OCI-LY3 (cell line): ENCODE measurements at regions not wholly inside any gene's neighbourhood (a gene's known extent, or its start where the extent isn't known, plus 50 kb on each side); places are given as distances from the start of the nearest gene placed in this dataset.

ENCODE experiments used
- H2AFZ ChIP-seq: fragments of 200-600, 300-600 bp; shearing (Covaris generic); 2 replicates; pipeline ENCODE4 v1.6.0; 2014; ENCODE audit warnings: antibody characterized with exemption, low read depth, low read length
- H3K27ac ChIP-seq: fragments of 200-600, 300-600 bp; sonication (generic); 2 replicates; pipeline ENCODE4 v1.5.1; 2014; ENCODE audit warnings: mild to moderate bottlenecking, low read length, moderate library complexity, mixed read lengths
- H3K27me3 ChIP-seq: fragments of 200-600, 300-600 bp; sonication (generic); 2 replicates; pipeline ENCODE4 v1.6.1; 2014; ENCODE audit warnings: low read depth, low read length, mixed read lengths
- H3K36me3 ChIP-seq: fragments of 200-600, 300-600 bp; sonication (generic); replicated peaks from 2 replicates; pipeline ENCODE3; 2014; ENCODE audit warnings: low read depth, low read length, mixed read lengths
- H3K4me1 ChIP-seq: fragments of 300-600, 200-600 bp; sonication (generic); 2 replicates; pipeline ENCODE4 v1.6.1; 2014; ENCODE audit warnings: low read length, mixed read lengths
- H3K4me2 ChIP-seq: fragments of 200-600, 300-600 bp; sonication (generic); 2 replicates; pipeline ENCODE4 v1.6.1; 2014; ENCODE audit warnings: low read length, mixed read lengths
- H3K4me3 ChIP-seq: fragments of 300-600, 200-600 bp; sonication (generic); 2 replicates; pipeline ENCODE4 v1.5.1; 2014; ENCODE audit warnings: antibody characterized with exemption, mild to moderate bottlenecking, low read length, moderate library complexity
- H3K79me2 ChIP-seq: fragments of 300-600, 200-600 bp; shearing (Covaris generic); 2 replicates; pipeline ENCODE4 v1.6.1; 2014; ENCODE audit warnings: mild to moderate bottlenecking, low read length, mixed read lengths
- H3K9ac ChIP-seq: fragments of 300-600, 200-600 bp; shearing (Covaris generic); 2 replicates; pipeline ENCODE4 v1.6.0; 2014; ENCODE audit warnings: mild to moderate bottlenecking, low read length, moderate library complexity
- H3K9me3 ChIP-seq: fragments of 200-600, 300-600 bp; shearing (Covaris generic); 2 replicates; pipeline ENCODE4 v1.6.1; 2014; ENCODE audit warnings: low read length, mixed read lengths; ENCODE audit not compliant: insufficient read depth
- H4K20me1 ChIP-seq: fragments of 200-600, 300-600 bp; sonication (generic); 2 replicates; pipeline ENCODE4 v1.6.1; 2016; ENCODE audit warnings: low read length, mixed read lengths; ENCODE audit not compliant: insufficient read depth
- CTCF ChIP-seq: fragments of 200-600, 300-600 bp; sonication (generic); IDR thresholded peaks from 2 replicates; pipeline ENCODE4 v1.5.1; 2014; ENCODE audit warnings: antibody characterized with exemption, low read length, low read depth
- EZH2phosphoT487 ChIP-seq: fragments of 200-600 bp; shearing (Covaris generic); IDR thresholded peaks from 2 replicates; pipeline ENCODE4 v1.6.1; 2018; ENCODE audit warnings: antibody characterized with exemption, mixed run types, low read depth

- TF ChIP-seq CTCF (no peak), EZH2phosphoT487 (no peak)
- no peak overlapping the region for H3K4me2 ChIP-seq
- H3K27me3 ChIP-seq, result 0 out of 2 replicates have a peak, but pooled peaks cover 3% of the 10 kb centered on the region
- H4K20me1 ChIP-seq, result no peaks in the 10 kb centered on the region
- no peak overlapping the region for H3K27ac ChIP-seq
- no peak overlapping the region for H3K9ac ChIP-seq
- H3K4me3 ChIP-seq, result no peak overlapping the region
- no peak overlapping the region for H2AFZ ChIP-seq
- H3K4me1 ChIP-seq, result no peaks in the 10 kb centered on the region
- H3K9me3 ChIP-seq, result no peaks in the 10 kb centered on the region
- no peaks in the 10 kb centered on the region for H3K36me3 ChIP-seq
- no peaks in the 10 kb centered on the region for H3K79me2 ChIP-seq
These were observed 472.3 kb downstream of the TNS1 start for GRCh38 chr2:217530392-217531090.

- H4K20me1 ChIP-seq, result no peaks in the 10 kb centered on the region
- no peak overlapping the region for H3K9ac ChIP-seq
- H3K27me3 ChIP-seq, result 0 out of 2 replicates have a peak, but pooled peaks cover 3% of the 10 kb centered on the region
- no peaks in the 10 kb centered on the region for H3K4me1 ChIP-seq
- H2AFZ ChIP-seq, result no peak overlapping the region
- no peaks in the 10 kb centered on the region for H3K36me3 ChIP-seq
- no peak overlapping the region for H3K27ac ChIP-seq
- no peak overlapping the region for H3K4me3 ChIP-seq
- no peaks in the 10 kb centered on the region for H3K9me3 ChIP-seq
- no peak overlapping the region for H3K4me2 ChIP-seq
- TF ChIP-seq EZH2phosphoT487 (no peak), CTCF (no peak)
- no peaks in the 10 kb centered on the region for H3K79me2 ChIP-seq
These were observed 473.5 kb downstream of the TNS1 start for GRCh38 chr2:217529271-217529670.

GRCh38 chr2:217527590-217528202, 475.1 kb downstream of the TNS1 start:
- Histone ChIP-seq H3K4me2 (no peak overlapping the region), H3K9ac (no peak overlapping the region), H3K9me3 (no peaks in the 10 kb centered on the region), H2AFZ (no peak overlapping the region), H3K79me2 (no peaks in the 10 kb centered on the region), H3K27me3 (no peaks in the 10 kb centered on the region), H3K4me1 (no peaks in the 10 kb centered on the region), H3K4me3 (no peak overlapping the region), H4K20me1 (no peaks in the 10 kb centered on the region), H3K36me3 (no peaks in the 10 kb centered on the region), H3K27ac (no peak overlapping the region)
- TF ChIP-seq CTCF (no peak), EZH2phosphoT487 (no peak)

GRCh38 chr2:217525076-217525475, 477.7 kb downstream of the TNS1 start:
- H3K4me2 ChIP-seq, result no peak overlapping the region
- no peaks in the 10 kb centered on the region for H3K27me3 ChIP-seq
- H3K36me3 ChIP-seq, result no peaks in the 10 kb centered on the region
- no peak overlapping the region for H3K27ac ChIP-seq
- H3K79me2 ChIP-seq, result no peaks in the 10 kb centered on the region
- H3K4me3 ChIP-seq, result no peak overlapping the region
- no peaks in the 10 kb centered on the region for H3K9me3 ChIP-seq
- H2AFZ ChIP-seq, result no peak overlapping the region
- H3K4me1 ChIP-seq, result no peaks in the 10 kb centered on the region
- TF ChIP-seq EZH2phosphoT487, result no peak
- no peak for TF ChIP-seq CTCF
- no peak overlapping the region for H3K9ac ChIP-seq
- H4K20me1 ChIP-seq, result no peaks in the 10 kb centered on the region
